Ovary (tissue), 3 donors: ENCODE measurements at regions not wholly inside any gene's neighbourhood (a gene's known extent, or its start where the extent isn't known, plus 50 kb on each side); places are given as distances from the start of the nearest gene placed in this dataset.

ENCODE experiments used
- POLR2A ChIP-seq: fragments of 450-650 bp; IDR thresholded peaks from one replicate; pipeline ENCODE4 v1.6.1; 2017; ENCODE audit warnings: antibody characterized with exemption, mild to moderate bottlenecking, moderate library complexity
- TF ChIP-seq, protein P1 (sequence below), 3 donors: fragments of 450-650 bp in 2 of 3; fragments of 200-600 bp in 1 of 3; IDR thresholded peaks; one replicate each; pipeline versions ENCODE4 v1.5.1 to v1.8.0; 2016 to 2022; ENCODE audit warnings: antibody characterized with exemption in 3 of 3, mild to moderate bottlenecking in 1 of 3
- donor health status: DM: no; HTN: no; CAD: no.

- TF ChIP-seq, protein P1, sequence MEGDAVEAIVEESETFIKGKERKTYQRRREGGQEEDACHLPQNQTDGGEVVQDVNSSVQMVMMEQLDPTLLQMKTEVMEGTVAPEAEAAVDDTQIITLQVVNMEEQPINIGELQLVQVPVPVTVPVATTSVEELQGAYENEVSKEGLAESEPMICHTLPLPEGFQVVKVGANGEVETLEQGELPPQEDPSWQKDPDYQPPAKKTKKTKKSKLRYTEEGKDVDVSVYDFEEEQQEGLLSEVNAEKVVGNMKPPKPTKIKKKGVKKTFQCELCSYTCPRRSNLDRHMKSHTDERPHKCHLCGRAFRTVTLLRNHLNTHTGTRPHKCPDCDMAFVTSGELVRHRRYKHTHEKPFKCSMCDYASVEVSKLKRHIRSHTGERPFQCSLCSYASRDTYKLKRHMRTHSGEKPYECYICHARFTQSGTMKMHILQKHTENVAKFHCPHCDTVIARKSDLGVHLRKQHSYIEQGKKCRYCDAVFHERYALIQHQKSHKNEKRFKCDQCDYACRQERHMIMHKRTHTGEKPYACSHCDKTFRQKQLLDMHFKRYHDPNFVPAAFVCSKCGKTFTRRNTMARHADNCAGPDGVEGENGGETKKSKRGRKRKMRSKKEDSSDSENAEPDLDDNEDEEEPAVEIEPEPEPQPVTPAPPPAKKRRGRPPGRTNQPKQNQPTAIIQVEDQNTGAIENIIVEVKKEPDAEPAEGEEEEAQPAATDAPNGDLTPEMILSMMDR (IDR thresholded peaks at IDR 0.05): no peak
- no peak for TF ChIP-seq POLR2A
Measured at GRCh38 chr4:187000281-187000680, 276.6 kb upstream of the FAT1 start.
